ENCODE measurements at regions not wholly inside any gene's neighbourhood (a gene's known extent, or its start where the extent isn't known, plus 50 kb on each side); places are given as distances from the start of the nearest gene placed in this dataset.

DNA sequence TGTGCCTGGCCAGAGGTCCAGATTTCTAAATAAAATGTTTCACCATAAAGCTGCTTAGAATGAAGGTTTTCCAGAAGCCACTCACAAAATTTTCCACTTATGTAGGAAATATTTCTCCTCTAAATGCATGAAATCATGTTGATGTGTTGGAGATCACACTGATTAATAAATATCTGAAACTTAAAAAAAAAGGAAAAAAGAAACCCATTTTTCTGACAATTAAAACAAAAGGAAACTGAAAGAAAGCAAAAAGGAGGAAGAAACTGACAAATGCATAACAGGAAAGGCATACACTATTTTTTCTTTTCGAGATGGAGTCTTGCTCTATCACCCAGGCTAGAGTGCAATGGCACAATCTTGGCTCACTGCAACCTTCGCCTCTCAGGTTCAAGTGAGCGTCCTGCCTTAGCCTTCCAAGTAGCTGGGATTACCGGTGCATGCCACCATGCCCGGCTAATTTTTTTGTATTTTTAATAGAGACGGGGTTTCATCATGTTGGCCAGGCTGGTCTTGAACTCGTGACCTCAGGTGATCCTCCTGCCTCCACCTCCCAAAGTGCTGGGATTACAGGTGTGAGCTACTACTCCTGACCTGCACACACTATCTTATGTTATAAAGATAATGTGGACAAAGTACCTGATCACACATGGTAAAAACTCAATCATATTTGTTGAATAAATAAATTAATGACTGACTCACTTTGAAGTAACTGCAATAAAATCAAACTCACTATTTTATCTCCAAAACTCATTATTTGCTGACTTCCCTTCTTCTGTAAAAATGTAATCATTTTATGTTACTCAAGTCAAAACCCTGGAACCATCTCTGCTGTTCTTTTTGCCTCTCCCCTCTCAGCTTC is 149.8 kb upstream of the NR5A2 start:
- BruUV-seq (replicated peaks) = no TSS peak
- ChIA-PET CTCF (no interaction called here), POLR2A (no interaction called here)
- TF ChIP-seq, protein P1, sequence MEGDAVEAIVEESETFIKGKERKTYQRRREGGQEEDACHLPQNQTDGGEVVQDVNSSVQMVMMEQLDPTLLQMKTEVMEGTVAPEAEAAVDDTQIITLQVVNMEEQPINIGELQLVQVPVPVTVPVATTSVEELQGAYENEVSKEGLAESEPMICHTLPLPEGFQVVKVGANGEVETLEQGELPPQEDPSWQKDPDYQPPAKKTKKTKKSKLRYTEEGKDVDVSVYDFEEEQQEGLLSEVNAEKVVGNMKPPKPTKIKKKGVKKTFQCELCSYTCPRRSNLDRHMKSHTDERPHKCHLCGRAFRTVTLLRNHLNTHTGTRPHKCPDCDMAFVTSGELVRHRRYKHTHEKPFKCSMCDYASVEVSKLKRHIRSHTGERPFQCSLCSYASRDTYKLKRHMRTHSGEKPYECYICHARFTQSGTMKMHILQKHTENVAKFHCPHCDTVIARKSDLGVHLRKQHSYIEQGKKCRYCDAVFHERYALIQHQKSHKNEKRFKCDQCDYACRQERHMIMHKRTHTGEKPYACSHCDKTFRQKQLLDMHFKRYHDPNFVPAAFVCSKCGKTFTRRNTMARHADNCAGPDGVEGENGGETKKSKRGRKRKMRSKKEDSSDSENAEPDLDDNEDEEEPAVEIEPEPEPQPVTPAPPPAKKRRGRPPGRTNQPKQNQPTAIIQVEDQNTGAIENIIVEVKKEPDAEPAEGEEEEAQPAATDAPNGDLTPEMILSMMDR (IDR thresholded peaks at IDR 0.05) = no peak
- TF ChIP-seq SIN3A (IDR thresholded peaks at IDR 0.05; ENCODE audit: borderline replicate concordance, insufficient read depth, low read depth, low read length) (no peak), TCF7L2 (IDR thresholded peaks at IDR 0.05; ENCODE audit: low read depth, low read length) (no peak), POLR2AphosphoS5 (IDR thresholded peaks at IDR 0.05; ENCODE audit: low read depth, low read length) (no peak)
- TF ChIP-seq, protein P2, sequence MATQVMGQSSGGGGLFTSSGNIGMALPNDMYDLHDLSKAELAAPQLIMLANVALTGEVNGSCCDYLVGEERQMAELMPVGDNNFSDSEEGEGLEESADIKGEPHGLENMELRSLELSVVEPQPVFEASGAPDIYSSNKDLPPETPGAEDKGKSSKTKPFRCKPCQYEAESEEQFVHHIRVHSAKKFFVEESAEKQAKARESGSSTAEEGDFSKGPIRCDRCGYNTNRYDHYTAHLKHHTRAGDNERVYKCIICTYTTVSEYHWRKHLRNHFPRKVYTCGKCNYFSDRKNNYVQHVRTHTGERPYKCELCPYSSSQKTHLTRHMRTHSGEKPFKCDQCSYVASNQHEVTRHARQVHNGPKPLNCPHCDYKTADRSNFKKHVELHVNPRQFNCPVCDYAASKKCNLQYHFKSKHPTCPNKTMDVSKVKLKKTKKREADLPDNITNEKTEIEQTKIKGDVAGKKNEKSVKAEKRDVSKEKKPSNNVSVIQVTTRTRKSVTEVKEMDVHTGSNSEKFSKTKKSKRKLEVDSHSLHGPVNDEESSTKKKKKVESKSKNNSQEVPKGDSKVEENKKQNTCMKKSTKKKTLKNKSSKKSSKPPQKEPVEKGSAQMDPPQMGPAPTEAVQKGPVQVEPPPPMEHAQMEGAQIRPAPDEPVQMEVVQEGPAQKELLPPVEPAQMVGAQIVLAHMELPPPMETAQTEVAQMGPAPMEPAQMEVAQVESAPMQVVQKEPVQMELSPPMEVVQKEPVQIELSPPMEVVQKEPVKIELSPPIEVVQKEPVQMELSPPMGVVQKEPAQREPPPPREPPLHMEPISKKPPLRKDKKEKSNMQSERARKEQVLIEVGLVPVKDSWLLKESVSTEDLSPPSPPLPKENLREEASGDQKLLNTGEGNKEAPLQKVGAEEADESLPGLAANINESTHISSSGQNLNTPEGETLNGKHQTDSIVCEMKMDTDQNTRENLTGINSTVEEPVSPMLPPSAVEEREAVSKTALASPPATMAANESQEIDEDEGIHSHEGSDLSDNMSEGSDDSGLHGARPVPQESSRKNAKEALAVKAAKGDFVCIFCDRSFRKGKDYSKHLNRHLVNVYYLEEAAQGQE (IDR thresholded peaks at IDR 0.05; ENCODE audit: insufficient read depth in 1 of 2, low read depth in 2 of 2, low read length in 1 of 2) = no peak
- H3K36me3 ChIP-seq (ENCODE audit: control insufficient read depth, insufficient read depth, low read length) = no peaks in the 10 kb centered on the region
- H3K4me1 ChIP-seq (ENCODE audit: control insufficient read depth, insufficient read depth, low read length) = no peaks in the 10 kb centered on the region
- in situ Hi-C loops (cut with HindIII; ENCODE audit: low pct_unique_long_range_greater_than_20kb, low sequenced_read_pairs) = no loop called here
- intact Hi-C loops (cut with micrococcal nuclease; ENCODE audit: unreplicated experiment) = no loop called here
- no peak for DNase-seq (ENCODE audit: low read depth, low spot score)
- H3K27ac ChIP-seq (ENCODE audit: low read length) = no peak overlapping the region
- H3K9me3 ChIP-seq (ENCODE audit: control insufficient read depth, insufficient read depth, low read depth, low read length) = no peaks in the 10 kb centered on the region
- H3K4me3 ChIP-seq (ENCODE audit: low read depth in 2 of 2, low read length in 2 of 2) = no peak overlapping the region
- no peaks in the 10 kb centered on the region for H3K27me3 ChIP-seq (ENCODE audit: control insufficient read depth, insufficient read depth, low read length)
- no peak for ATAC-seq

DNA sequence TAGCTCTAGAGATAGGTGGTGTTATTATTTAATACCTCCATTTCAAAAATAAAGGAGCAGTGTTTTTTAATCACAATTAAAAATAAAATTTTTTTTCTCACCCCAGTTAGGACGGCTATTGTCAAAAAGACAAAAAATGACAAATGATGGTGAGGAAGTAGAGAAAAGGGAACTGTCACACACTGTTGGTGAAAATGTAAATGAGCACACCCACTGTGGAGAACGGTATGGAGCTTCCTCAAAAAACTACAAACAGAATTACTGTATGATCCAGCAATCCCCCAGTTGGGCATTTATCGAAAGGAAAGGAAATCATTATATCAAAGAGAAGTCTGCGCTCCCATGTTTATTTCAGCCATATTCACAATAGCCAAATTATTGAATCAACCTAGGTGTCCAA is 148.7 kb upstream of the NR5A2 start:
- intact Hi-C loops (cut with micrococcal nuclease; ENCODE audit: unreplicated experiment) (no loop called here), in situ Hi-C loops (cut with HindIII; ENCODE audit: low pct_unique_long_range_greater_than_20kb, low sequenced_read_pairs) (no loop called here)
- ATAC-seq = no peak
- Histone ChIP-seq H3K4me1 (ENCODE audit: control insufficient read depth, insufficient read depth, low read length) (no peaks in the 10 kb centered on the region), H3K36me3 (ENCODE audit: control insufficient read depth, insufficient read depth, low read length) (no peaks in the 10 kb centered on the region), H3K27ac (ENCODE audit: low read length) (no peak overlapping the region), H3K4me3 (ENCODE audit: low read depth in 2 of 2, low read length in 2 of 2) (no peak overlapping the region), H3K27me3 (ENCODE audit: control insufficient read depth, insufficient read depth, low read length) (no peaks in the 10 kb centered on the region), H3K9me3 (ENCODE audit: control insufficient read depth, insufficient read depth, low read depth, low read length) (no peaks in the 10 kb centered on the region)
- ChIA-PET POLR2A (interaction anchor here (0.6 kb wide), 1 partner anchor 96 kb away, joined by 5 read pairs; no protein-coding TSS in a partner anchor), CTCF (no interaction called here)
- BruUV-seq (replicated peaks) = no TSS peak
- DNase-seq (ENCODE audit: low read depth, low spot score) = no peak
- TF ChIP-seq POLR2AphosphoS5 (IDR thresholded peaks at IDR 0.05; ENCODE audit: low read depth, low read length) = no peak
- TF ChIP-seq TCF7L2 (IDR thresholded peaks at IDR 0.05; ENCODE audit: low read depth, low read length) = no peak
- TF ChIP-seq SIN3A (IDR thresholded peaks at IDR 0.05; ENCODE audit: borderline replicate concordance, insufficient read depth, low read depth, low read length) = no peak
- TF ChIP-seq, protein P1 (IDR thresholded peaks at IDR 0.05) = no peak
- TF ChIP-seq, protein P2 (IDR thresholded peaks at IDR 0.05; ENCODE audit: insufficient read depth in 1 of 2, low read depth in 2 of 2, low read length in 1 of 2) = no peak
